Dermis blood vessel endothelial cell (primary cell): ENCODE measurements at regions not wholly inside any gene's neighbourhood (a gene's known extent, or its start where the extent isn't known, plus 50 kb on each side); places are given as distances from the start of the nearest gene placed in this dataset.
A peak's percentile ranks its signal among the peaks of the same experiment; 100 is the strongest.

Experiments
- DNase-seq: peaks from one replicate; pipeline ENCODE4 v3.0.0; 2010

DNA sequence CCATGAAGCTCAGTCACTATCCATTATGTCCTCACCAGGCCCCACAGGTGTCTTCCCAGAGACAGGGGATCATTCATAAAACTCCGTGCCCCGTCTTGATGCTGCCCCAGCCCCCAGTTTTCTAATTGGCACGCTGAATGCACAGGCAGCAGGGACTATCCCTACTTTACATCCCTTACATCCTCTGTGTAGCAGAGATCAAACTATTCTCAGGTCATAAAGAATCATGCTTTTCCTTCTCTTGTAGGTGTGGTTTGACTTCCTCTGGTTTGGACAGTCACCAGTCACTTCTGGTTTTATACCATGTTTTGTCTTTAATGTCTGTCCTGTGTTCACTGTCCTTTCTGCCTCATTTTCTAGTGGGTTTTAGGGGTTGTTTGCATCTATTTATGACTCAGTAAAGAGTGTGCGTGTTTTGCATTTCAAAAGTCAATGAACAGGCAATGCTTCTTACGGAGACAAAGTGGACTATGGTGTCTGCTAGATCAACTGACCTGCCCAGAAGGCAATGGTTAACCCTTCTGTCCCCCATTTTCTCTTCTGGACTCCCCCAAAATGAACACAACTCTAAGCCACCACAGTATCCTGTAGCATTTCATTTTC is 140.4 kb upstream of the NPVF start:
- DNase-seq = no peak

DNA sequence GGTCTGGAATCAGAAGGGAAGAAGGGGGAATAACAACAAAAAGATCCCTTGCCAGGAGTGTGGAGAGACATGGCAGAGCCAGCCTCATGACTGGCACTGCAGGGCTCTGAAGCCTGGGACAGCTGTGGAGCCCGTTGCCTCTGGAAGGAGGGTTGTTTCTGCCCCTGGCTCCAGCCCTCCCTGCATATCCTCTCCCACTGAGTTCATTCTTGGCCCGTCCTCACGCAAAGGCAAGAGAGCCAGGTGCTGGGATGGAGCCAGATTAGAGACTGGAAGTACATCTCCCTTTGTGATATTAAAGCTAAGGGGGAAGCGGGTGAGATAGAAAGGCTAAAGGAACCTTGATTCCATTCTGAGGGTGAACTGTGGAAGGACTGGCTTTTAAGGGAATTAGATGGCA is 141.5 kb upstream of the NPVF start:
- DNase-seq = no peak

DNA sequence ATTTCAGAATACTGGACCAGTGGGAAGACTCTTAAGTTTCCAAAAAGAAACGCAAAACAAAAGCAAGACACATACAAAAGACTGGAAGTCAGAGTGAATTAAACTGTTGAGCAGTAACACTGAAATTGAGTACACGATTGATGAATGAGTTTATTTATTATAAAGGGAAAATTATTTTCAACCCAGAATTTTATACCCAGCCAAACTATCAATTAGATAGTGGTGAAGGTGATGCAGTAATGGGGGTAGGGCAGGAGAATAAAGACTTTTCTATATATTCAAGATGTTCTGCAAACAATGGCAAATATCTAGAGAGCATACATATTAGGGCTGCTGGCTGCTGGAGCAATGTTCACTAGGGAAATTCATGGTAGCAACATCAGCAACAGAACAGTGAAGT is 143.7 kb upstream of the NPVF start:
- no peak for DNase-seq

DNA sequence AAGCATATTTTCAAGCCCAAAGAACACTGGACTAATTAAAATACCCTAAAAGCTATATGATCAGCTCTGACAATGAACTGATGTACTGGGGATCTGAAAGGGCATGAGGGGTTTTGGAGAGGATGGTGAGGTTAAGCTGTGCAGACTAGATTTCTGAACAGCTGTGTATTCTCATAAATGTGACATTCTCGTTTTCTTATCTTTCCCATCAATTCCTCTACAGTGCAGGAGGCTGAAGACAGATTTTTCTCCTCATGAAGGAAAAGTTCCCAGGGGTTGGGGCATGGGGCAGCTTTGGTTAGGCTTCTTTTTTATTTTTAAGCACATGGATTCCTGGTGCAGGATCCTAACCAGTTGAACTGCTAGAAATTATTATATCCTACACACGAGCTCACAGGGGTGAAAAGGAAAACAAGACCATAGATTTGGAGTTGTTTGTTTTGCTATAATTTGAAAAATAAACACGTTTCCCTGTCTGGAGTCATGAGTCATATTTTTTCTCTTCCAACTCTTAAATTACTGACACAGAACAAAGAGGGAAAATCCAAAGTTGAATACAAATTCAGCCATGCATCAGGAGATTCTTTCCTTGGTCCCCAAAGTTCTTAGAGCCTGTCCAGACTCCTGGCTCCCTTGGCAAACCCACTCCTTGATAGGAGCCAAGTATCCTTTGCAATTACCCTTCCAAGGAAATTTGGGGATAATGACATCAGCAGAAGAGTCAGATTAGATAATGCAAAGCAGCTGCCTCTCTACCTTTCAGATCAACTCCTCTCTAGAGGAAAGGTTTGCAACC is 147.7 kb upstream of the NPVF start:
- no peak for DNase-seq

DNA sequence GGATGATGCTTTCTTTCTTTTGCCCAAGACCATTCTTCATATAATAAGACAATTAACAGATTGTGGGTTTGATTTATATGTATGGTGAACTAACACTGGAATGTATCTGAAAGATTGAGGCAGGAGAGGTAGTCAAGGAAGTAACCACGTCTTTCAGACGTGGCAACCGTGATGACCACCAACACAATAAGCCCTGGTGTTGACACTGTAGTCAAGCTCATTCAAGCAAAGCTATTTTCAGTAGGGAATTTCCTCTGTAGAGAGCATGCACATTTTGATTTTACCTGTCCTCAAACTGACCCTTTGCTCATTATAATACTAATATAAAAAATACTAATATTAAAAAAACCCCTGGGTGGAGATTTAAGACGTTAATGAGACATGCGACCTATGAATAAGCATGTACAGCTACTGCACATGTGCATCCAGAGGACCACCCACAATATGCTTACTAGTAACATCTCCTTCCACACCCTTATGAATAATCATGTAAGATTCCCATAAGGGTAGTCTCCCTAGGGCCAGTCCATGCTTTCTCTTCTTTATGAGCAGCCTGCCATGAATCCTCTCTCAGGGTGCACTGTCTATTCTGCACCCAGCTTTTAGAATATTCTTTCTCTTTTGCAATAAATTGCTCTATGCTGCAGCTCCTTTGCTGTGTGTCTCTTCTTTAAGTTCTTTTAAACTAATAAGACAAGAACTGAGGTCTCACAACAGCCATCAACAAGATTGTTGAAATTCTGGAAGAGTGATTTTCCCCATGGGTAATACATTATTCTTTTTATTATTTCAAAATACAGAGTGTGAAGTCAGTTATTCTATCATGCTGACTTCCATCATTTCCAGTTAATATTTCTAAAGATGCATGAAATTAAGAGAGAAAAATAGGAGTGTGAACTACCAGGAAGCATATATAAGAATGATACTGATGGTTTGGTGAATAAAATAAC is 151.3 kb upstream of the NPVF start:
- no peak for DNase-seq

DNA sequence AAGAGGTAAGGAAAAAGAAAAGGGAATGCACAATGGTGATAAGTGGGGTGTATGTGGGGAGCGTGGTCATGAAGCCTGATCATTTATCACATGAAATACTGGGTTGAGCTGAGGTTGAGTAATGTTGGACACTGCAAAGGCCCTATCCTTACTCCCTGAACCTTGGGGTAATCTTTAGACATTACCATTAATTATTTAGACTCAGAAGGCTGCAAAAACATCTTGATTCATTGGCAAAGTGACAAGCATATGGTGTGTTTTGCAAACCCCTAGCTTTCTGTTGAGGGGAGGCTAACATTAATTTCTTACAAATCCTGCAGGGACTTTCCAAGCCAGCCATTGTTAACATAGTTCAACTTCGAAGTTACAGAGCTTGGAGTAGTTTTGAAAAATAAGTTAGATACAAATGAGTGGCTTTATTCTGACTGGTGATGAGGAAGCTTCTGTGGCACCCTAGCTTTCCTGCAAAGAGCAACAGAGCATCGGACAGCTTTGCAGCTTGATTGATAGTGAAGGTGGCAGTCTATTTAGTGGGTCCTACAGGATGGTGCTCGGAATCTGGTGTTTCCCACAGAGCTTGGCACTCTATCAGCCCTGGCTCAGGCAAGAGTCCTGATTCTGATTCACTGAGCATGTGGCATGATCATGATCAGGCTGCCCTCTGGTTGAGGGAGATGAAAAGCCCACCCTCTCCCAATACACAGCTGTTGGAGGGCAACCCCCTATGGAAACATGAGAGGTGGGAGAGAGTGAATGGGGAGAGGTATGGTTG is 153.7 kb upstream of the NPVF start:
- no peak for DNase-seq

DNA sequence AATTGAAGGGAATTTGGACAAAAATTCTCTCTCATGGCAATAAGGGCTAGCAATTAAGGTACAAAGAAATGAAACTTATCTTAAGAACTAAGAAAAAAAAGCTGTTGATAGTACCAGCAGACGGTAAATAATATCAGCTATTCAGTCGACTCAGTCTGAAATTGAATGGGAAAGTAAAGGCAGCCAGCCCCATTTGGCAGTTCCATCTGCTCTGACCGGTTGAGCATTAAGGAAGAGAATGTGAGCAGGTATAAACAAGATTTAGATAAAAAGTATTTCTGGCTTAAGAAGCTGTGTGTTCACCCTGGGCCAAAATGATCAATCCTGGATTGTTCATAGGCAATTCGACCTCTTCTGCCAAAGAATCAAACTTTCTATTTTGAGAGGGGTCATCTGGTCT is 154.6 kb upstream of the NPVF start:
- no peak for DNase-seq

DNA sequence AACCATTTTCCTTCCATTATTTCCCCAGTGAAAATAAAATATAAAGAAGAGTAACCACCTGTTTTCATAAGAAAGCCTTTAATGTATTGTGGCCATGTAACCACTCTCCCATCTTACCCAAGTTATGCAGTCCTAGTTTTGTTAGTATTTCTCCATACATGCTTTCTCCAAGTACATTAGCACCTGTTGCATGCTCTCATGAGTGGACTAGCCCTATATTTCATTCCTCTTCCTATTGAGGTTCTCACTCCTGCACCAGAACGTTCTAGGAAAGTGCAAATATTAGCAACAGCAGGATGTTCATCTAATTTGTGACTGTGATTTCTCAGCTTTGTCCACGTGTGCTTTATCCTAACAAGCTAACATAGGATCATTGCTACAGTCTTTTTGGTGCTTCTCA is 155.1 kb upstream of the NPVF start:
- DNase-seq = no peak

DNA sequence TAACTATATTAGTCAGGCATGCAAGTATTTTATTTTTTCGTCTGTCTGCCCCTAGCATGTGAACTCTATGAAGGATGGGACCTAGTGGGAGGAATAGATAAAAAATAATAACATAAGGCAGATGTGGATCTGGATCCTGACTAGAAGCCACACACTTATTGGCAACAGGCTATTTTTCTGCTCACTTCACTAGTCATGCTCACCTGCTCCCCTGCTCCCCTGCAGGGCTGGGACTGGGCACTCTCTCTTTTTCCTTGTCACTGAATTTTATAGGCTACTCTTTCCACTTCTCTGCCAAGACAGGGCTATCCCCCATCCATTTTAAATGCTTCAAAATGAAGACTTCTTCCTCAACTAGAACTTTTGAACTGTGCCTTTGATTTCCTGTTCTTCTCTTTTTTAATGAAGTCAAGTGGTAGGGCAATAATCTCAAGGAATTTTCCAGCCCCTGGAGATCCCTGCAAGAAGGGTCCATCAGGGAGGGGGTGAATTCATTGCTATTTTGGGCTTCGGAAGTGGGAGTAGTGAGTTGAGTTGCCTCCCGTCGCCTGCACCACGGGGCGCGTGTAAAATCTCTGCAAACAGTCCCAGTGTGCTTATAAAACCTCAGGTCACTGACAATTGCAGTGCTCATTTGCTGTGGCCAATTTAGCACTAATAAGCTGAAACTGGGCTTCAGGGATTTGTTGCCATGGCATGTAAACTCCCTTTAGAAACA is 156.7 kb upstream of the NPVF start:
- no peak for DNase-seq

DNA sequence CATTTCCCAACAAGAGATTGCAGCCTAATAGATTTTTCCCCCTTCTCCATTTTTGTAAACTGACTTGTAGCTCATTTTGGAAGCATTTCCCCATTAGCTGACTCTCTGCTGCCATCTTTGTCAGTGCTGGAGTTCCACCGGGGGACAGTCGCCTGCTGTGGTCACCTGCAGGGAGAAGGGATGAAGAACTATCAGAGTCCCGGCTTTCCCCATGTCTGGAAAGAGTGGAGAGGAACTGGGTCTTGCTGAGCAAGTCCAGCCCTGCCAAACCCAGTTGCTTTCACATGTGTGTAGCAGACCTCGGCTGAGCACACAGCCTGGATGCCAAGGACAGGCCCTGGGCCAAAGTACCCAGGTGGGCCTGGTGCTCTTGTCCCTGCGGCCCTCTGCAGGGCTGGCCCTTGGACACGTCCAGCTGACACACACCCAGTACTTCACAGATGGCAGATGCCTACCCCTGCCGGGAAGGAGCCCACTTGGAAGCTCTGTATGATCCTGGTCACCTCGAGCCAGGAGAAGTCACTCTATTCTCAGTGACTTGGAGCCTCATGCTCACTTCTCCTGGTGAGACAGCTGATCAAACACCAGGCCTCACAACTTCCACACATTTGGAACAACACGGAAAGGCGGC is 157.3 kb upstream of the NPVF start:
- no peak for DNase-seq

DNA sequence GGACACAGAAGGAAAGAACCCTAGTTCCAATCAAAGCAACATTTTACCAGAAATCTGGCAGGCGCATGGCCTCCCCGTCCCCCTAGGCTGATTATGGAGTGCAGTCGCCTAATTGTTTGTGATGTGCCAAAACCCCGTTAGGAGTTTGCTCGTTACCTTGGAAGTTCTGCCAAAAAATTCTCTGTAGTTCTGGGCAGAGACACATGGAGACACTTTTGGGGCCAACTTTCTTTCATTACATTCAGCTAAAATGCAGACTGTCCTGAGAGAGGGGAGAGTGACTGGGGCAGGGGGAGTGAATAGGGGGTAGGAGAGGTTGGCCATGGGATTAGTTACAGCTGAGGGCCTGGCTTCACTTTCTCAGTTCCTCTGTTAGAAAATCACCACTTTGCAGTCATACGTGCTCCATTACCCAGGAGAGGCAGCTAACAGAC is 158.0 kb upstream of the NPVF start:
- no peak for DNase-seq

DNA sequence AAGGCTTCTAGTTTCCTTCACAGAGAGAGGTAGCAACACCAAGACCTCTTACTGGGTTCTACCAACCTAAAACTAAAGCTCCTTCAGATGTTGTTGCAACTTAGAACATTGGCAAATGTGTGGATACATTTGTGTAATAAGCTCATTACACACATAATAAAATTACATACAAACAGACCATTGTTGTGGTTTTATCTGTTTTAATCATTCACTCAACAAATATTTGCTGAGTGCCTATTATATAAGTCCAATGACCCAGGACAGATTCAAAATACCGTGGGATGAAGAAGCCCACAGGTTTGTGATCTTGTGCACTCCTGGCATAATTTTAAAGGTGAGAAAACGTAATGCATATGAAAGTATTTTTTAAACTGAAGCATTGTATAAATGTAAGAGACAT is 160.4 kb upstream of the NPVF start:
- no peak for DNase-seq

DNA sequence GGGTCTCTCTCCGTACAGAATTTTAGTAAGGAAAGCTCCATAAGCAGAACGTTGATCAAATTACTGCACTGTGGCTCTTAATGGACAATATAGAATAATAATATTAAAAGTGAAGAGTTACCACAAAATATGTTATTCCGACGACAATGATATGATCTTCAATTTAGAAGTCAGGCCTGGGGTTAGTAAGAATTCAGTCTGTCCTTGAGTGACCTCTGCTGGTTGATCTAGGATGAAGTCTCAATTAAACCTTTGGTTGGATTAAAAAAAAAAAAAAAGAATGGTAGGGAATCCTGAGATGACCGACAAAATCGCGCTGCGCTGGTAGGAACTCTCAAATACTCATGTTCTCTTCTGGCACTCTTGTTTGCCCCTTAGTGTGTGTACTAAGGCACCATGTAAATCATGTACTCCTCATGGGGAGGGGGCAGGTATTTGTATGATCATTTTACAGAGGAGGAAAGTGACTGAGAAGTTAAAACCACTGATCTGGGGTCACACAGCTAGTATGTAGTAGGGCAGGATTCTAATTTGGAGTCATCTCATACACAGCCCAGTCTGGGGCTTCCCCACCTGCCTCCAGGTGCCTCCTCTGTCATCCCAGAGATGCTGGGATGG is 161.3 kb upstream of the NPVF start:
- peak; percentile 51 for DNase-seq

DNA sequence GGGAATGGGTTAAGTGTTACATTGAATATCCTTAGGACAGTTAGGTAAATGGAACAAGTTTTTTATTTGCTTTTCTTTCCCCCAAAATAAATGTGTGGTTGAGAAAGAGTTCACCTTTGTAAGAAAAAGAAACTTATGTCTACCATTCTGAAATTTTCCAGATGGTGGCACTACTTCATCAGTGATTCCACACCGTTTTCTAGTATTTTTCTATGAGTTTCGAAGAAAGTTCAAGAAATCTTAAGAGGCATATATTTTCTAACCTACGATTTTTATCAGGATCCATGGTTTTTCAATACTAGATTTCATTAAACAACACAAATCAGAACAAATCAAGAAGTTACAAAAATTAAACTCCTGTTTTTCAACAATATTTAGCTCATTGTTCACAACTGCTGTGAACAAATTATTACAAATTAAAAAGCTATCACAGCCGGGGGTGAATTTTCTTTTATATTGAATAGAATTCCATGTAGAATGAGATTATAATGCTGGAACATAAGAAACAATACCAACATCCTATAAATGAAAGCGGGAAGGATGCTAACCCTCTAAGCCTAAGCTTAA is 163.1 kb upstream of the NPVF start:
- peak; percentile 2 for DNase-seq

DNA sequence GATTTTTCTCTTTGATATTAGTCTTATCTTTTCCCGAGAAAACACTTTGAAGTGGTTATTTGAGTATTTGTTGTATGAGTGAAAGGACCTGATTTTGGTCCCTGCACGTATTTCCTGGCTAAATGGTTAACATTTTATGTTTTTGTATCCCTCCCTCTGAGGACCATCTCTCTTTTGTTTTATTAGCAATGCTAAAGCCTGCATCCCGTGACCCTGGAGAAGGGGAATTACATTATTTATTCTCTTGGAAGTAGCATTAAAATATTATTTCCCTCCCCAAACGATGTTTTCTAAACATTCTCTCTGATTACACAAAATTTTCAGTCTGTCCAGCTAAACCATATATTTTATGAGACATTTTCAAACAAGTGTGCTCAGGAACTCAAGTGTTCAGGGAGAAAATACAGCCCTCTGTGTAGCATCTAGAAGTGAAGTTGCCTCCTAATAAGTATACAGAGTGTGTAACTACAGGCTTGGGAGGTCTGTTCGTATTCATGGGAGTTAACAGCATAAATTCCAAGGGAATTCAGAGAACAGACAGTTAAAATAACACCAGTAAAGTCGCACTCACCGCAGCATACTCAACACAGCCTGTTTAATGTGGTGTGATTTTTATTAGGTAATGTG is 163.8 kb upstream of the NPVF start:
- no peak for DNase-seq

DNA sequence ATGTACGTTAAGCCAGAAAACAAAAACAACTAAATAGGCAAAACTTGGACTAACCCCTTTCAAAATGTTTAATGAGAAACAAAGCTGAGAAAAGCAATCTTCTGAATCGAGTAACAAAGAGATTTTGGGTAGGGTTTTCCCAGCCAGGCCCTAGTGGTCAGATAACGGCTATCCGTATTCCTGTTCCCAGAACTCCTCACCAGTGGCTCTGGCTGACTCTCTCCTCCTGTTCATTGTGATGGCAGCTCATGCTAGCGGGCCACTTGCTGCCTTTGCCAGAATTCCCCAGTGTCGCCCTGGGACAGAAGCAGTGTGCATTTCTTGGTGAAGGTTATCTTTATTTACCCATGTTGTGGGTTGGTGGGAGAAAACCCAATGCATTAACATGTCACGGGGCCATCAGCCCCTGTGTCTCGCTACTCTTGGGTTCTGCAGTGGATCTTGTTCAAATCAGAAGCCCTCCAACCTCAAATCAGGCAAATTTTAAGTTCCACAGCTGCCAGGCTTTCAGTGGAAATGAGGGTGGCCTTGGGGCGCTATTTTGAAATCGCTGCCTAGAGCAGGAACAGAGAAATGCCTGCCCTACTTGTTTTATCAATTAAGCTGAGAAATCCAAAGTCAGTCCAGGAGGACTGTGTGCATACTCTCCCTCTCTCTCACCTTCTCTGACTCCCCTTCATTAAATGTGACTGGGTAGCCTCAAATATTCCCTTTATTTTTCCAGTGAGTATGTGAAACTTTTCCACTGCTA is 164.5 kb upstream of the NPVF start:
- no peak for DNase-seq

DNA sequence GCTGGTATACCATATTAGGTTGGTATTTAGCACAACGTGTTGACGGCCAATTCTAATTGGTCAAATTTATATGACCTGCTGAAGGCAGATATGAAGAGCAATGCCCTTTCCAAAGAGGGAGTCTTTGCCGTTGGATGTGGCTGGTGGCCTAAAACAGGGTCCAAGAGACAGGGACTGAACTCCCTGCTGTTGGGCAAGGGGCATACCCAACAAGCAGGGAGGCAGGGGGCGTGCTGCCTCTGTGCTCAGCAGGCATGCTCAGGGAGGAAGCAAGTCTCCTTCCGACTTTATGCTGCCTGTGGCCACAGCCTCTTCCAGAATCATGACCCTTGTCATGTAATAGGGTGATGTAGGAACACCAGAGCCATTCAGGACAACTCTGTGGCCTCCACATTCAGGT is 167.7 kb upstream of the NPVF start:
- no peak for DNase-seq

DNA sequence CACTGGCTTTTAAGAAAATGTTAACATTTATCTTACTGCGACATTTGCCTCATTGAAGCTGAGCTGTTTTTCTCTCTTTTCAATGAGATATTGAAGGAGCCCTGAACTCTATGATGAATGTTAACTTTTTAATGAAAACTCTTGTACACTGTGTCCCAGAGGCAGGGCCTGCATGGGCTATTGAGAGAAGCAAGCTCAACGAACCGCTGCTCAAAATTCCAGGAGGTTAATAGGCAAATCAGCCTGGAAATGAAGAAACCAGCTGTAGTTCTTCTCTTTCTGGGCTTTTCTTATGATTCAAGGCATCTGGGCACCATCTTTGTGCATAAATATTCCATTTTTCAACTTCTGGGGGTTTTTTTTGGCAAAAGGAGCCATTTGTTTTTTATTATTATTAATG is 168.4 kb upstream of the NPVF start:
- no peak for DNase-seq

DNA sequence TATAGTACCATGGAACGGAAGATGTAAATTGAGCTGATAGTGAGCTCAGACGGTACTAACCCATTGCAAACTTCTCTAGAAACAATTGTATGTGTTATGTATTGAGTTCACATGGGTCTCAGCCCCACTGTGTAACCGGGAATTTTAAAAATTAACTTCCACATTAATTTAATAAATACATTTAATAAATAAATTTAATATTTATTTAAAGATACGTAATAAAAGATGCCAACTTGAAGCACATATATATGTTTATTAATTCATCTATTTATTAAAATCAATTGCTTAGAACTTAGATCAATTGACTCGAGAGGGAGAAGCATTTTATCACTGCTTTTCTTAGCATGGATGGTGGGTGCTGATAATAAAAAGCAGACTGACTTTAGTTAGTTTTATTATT is 170.1 kb upstream of the NPVF start:
- no peak for DNase-seq
